CD4-positive, alpha-beta T cell treated with Interleukin-2 at 100 ng/mL for 4 hours (primary cell): ENCODE measurements at regions not wholly inside any gene's neighbourhood (a gene's known extent, or its start where the extent isn't known, plus 50 kb on each side); places are given as distances from the start of the nearest gene placed in this dataset.
"Not testable (repeated sequence)": the region's sequence is repeated elsewhere in the genome, so short reads cannot be mapped to it uniquely, and the experiment has no call there.

Source experiments
- DNase-seq: peaks from one replicate; pipeline ENCODE4 v3.0.0-alpha.2; 2020; ENCODE audit warnings: low spot score

DNA sequence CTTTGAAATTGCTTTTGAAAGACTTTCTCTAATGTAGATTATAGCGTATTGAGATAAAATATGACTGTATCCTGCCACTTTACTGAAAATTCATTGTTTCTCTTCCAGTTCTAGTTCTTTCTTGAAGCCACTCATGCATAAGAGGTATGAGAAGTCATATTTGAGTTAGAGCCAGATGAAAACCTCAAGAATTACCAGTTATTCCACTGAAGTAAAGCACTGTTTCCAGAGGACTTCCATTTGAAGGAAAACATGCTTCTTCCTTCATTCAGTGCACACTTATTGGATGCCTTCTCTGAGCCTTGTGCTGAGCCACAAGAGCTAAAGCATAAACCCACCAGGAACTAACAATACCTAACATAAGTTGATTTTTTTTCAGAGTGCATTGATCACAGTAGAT, 513.4 kb downstream of the ZNF385D start:
- no peak for DNase-seq

DNA sequence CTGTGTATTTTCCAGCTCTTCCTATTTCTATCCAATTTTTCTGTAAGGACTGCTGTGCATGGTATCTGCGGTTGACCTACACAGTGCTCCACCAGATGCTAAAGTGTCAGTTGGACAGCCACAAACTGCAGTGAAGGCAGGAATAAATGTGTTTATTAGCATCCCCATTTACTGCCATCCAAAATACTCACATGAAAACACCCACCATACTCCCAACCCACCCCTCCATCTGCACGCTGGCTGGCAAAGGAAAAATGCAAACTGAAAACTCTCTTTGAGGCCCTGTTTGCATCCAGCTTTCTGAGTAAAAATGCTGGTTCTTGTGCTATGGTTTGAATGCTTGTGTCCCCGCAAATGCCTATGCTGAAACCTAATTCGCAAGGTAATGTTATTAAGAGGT, 515.5 kb downstream of the ZNF385D start:
- no peak for DNase-seq

DNA sequence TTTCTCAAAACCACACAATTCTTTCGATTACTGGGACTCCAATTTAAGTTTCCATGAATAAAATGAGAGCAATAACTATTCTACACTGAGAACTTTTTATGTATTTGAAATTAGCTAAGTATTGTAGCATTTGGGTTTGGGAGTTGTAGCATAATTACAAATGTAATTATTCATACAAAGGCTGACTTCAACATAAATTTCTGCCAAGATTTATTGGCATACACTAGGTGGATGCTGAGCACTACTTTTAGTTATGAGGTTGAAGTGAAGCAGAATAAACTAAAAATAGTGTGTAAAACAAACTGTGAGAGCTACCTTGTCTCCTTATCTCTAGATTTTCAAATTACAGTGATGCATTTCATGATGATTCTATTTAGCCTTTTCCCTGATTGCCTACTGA, 516.1 kb downstream of the ZNF385D start:
- DNase-seq = no peak

DNA sequence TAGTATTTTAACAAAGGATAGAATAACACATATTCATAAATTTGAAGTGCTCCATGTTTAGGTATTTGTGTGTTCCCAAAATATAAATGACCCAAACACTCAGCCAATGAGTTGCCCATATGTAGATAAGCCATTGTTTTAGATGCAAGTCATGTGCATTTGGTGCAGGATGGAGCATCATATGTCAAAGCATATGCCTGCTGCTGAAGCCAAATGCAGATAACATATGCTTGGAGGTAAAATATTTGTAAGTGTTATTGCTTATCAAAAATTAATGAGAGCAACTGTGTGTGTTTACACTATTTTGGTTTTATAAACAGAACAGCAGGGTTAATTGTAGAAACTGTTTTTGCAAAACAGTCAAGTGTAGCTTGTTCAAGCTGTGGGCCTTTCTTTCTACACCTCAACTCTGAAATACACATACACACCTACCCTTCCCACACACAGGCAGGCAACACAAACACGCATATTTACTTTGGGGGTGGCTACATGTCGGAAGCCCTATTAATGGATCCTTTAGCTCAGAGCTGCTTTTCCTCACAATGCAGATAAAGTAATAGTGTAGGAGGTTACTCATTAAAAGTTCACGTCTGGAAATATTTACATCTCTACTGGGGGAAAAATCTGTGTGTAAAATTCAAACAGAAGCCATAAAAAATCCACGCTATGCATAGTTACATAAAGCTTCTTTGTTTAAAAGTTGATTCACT, 521.4 kb downstream of the ZNF385D start:
- DNase-seq = no peak

DNA sequence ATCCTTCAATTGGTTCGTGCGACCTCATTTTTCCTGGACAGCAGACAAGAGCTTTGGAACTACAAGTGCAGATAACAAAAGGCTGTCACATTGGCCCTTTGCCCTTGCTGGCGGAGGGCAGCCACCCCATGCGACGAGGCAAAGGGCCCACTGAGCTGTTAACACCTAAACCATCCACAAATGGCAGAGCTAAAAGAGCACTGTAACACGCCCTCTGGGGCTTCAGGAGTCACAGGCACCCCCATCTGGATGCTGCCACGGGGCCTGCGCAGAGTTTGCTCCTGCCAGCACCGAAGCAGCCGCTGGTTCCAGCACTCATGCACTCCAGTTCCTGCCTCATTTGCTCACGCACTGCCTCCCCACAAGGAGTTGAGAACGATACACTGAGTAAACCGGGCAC, 524.9 kb downstream of the ZNF385D start:
- DNase-seq = no peak

DNA sequence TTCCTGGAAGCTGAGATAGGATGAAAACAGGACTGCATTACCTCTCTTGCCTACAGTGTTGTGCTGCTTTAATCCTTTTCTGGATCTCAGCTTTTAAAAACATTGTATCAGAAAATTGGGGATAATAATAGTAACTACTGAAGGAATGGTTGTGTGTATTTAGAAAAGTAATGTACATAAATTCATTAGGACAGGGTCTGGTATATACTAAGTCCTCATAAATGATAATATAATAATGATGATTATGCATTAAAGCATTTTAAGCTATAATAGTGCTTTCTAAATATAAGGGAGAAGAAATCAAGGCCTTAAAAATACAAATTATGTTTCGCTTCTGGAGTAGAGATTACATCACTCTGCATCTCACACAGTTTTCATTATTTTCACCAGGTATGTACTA, 530.1 kb downstream of the ZNF385D start:
- no peak for DNase-seq

DNA sequence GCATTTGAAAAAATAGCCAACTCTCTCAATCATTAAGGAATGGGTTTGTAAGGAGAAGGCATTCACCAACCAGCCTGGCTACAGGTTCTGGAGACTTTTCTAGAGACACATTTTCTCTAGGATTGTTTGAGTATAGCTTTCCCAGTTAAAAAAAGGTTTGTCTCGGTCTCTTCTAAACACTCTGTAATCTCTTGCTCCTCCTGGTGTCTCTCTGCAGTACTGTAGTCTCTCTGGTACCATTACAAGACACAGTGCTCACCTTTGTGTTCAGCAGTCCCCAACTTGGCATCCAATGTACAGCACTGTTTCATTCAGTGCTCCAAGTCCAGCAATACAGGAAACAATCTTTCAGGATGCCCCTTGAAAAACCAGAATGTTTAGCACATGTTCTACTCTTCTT, 534.4 kb downstream of the ZNF385D start:
- no peak for DNase-seq

DNA sequence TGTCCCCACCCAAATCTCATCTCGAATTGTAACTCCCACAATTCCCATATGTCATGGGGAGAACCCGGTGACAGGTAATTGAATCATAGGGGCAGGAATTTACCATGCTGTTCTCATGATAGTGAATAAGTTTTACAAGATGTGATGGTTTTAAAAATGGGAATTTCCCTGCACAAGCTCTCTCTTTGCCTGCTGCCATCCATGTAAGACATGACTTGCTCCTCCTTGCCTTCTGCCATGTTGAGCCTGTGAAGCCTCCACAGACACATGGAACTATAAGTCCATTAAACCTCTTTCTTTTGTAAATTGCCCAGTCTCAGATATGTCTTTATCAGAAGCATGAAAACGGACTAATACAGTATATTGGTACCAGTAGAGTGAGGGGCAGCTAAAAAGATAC, 546.9 kb downstream of the ZNF385D start:
- not testable (repeated sequence) for DNase-seq

DNA sequence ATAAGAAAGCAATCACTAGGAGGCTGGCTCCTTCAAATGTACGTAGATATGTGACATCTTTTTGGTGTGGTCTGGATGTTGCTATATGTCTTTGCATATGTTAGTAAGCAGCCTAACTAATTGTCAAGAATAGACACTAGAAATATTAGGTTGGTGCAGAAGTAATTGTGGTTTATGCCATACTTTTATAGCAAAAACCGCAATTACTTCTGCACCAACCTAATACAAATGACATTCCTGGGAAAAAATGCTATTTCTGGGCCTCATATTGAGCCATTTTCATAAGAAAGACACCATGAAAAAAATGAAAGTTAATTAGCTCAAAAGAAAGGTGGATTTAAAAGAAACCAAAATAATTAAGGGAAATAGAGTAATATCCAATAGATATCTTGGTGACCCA, 555.8 kb downstream of the ZNF385D start:
- no peak for DNase-seq

DNA sequence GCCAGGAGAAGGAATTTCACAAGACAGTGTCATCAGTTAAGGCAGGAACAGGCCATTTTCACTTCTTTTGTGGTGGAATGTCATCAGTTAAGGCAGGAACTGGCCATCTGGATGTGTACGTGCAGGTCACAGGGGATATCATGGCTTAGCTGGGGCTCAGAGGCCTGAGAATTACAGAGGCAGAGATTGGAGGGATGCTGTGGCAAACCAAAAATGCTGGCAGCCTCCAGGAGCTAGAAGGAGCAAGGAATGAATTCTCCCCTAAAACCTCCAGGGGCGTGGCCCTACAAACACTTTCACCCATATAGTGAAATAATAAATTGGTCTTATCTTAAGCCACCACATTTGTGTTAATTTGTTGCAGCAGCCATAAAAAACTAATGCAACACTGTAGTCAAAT, 557.0 kb downstream of the ZNF385D start:
- not testable (repeated sequence) for DNase-seq

DNA sequence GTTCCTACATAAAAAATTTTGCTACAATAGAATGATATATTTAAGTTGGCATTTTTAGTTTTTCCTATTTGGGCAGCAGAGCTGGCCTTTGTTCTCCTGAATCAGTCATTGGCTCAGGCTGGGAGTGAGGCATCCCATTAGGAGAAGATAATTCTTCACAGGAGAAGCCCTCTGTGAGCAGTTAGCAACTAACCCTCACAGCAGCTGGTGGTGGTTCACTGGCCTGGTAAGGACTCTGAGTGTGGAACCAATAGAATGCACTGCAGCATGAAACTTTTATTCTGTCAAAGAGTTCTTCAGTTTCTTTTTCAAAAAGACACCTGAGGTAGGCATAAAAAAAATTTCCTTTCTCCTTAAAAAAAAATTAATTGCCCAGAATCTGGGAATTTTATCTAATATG, 562.6 kb downstream of the ZNF385D start:
- DNase-seq = no peak

DNA sequence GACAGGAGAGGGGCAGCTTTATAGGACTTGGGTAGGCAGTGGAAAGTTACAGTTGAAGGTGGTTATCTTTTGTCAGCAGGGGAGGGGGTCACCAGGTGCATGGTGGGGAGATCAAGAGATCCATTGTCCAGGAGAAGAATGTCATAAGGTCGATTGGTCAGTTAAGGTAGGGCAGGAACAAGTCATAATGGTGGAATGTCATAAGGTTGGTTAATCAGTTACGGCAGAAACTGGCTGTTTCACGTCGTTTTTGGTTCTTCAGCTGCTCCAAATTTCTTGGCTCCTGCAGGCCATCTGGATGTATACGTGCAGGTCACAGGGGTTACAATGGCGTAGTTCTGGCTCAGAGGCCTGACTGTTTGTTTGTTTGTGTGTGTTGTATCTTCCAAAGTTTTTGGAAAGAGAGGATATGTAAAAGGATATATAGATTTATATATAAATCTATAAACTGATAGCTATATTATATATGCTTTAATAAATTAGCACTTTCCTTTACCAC, 565.1 kb downstream of the ZNF385D start:
- no peak for DNase-seq

DNA sequence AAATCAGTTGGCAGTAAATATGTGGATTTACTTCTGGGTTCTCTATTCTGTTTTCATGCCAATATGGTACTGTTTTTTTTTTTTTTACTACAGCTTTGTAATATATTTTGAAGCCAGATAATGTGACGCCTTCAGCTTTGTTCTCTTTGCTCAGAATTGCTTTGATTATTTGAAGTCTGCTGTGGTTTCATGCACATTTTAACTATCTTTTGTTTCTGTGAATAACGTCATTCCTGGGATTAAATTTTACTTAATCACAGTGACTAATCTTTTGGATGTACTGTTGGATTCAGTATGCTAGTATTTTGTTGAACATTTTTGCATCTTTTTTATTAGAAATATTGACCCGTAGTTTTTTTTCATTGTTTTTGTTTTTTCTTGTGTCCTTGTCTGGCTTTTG, 576.5 kb downstream of the ZNF385D start:
- no peak for DNase-seq

DNA sequence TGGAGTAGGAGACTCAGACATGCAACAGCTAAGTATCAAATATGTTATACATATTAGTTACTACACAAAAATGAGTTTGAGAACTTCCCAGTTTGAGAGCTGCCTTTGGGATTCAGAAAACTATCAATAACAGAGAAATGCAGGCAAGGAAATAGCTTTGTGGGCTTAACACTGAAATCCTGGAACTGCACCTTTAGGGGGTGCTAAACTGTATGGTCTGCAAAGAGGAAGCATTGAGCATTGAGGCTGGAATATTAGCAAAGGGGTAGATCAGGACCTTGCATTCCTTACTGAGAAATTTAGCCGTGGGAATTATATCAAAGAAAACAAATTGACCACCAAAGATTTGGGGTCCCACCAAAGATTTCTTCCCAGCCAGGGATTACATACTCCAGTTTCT, 580.0 kb downstream of the ZNF385D start:
- no peak for DNase-seq

DNA sequence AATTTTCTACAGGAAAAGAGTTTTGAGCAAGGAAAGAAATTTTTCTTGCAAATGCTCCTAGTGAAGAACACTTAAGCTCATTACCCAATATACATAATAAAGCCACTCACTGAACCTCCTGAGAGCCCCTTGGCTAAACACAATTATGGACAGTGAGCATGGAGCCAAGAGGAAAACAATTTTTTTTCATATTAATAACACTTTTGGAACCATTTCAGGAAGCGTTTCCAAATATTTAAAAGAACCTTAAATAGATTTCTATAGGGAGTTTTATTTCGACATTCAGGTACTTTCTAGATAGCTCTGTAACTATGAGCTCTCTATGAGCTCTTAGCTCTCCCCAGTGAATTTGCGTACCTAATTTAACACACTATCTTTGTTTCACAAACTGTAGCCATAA, 581.1 kb downstream of the ZNF385D start:
- no peak for DNase-seq

DNA sequence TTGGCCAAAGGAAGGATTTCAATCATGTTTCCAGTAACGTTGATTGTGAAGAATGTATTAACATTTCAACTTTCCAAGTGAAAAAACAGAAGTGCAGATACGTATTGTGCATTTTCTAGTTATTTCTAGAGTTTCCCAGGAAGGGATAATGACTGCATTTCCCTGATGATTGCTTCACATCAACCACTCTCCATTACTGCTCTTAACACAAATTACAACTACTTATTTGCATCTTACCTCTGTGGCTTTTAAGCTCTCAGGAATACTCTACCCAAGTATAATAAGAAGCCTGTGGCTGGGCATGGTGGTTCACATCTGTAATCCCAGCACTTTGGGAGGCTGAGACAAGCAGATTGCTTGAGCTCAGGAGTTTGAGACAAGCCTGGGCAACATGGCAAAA, 582.5 kb downstream of the ZNF385D start:
- DNase-seq = no peak

DNA sequence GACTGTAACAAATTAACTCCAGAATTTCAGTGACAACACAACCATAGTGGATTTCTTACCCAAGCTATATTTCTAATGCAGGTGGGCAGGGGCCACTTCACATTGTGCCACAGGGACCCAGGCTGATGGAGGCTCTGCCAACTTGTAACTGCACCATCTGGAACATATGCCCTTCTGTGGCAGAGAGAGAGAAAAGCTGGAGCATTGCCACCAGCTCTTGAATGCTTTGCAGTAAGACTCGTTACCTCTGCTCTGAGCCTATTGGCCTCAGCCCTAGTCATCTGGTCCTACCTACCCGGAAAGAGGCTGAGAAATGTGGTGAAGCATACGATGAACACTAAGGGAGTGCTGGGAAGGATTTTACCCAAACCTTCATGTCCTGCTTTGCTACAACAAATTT, 587.1 kb downstream of the ZNF385D start:
- no peak for DNase-seq

DNA sequence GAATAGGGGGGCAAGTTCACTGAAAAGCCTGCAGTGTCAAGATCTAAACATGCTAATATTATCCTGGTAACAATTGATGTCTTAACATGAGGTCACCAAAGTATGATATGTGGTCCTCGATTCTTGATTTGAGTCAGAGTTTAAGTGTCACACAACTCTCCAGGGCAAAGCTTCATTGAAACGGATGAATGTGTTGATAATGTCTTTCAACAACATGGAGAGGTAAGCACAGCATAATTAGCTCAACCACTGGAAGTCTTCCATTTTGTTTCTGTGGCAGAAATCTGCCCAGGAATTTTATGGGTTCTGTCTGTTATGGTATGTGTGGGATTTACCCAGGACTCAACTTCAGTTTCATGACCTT, 591.5 kb downstream of the ZNF385D start:
- DNase-seq = no peak

DNA sequence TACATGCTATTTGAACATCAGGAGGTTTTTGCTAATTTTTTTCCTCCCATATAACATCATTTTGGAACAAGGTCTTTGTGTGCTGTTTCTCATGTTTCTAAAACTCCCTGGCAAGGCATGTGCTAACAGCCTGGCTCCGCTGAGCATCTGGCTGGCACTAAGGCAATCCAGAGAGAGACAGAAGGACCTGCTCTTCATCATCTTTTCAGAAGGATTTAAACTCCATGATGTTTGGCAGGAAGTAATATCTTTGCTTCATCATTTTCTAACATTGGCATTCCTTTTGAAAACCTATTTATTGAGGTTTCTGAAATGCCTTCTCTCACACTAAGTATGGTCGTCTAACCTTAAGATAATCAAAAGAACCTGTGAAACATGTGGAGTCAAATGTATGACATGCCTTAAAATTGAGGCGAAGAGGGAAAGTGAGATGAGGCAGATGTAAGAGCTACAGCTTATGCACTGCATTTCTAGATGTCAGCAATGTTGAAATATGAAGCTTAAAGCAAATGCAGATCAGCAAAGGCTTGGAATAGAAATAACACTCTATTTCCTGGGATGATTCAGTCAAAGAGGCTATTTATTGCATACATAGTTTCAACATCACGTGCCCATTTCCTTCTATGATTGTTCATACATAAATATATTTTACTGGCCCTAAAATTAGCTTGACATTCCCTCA, 592.0 kb downstream of the ZNF385D start:
- no peak for DNase-seq

DNA sequence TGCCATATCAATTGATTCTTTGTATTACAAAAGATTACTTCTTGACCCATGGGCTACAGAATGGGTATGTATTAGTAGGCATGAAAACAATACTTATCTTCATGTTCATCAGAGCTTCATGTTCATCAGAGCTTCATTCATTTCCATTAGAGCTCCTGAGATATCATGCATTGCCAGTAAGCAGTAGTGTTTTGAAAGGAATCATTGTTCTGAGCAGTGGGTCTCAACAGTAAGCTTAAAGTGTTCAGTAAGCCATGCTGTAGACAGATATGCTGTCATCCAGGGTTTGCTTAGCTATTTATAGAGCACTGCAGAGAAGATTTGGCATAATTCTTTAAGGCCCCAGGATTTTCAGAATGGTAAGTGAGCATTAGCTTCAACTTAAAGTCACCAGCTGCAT, 596.1 kb downstream of the ZNF385D start:
- no peak for DNase-seq

DNA sequence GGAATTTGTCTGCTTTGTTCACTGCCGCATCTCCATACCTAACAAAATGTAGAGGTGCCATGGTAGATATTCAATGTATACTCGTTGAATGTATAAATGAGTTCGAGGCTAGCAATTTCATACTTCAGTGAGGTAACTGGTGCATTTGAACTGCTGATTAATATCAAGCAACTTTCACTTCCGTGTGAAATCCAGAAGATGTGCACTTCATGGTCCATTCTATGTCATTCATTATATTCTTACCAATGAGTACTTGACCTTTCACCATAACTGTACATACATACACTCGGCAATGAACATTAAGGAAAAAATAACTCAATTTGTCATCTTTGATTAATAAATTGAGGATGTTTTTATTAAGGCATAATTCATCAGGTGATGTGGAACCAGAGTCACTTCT, 598.5 kb downstream of the ZNF385D start:
- DNase-seq = no peak

DNA sequence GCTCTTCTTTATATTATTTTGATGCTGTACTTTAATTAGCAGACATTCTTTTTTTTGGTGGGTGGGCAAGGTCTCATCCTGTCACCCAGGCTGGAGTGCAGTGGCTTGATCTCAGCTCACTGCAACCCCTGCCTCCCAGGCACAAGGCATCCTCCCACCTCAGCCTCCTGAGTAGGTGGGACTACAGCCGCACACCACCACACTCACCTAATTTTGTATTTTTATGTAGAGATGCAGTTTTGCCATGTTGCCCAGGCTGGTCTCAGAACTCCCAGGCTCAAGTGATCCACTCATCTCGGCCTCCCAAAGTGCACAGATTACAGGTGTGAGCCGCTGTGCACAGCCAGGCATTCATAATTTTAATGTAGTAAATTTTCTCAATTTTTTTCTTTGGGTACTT, 608.1 kb downstream of the ZNF385D start:
- no peak for DNase-seq

DNA sequence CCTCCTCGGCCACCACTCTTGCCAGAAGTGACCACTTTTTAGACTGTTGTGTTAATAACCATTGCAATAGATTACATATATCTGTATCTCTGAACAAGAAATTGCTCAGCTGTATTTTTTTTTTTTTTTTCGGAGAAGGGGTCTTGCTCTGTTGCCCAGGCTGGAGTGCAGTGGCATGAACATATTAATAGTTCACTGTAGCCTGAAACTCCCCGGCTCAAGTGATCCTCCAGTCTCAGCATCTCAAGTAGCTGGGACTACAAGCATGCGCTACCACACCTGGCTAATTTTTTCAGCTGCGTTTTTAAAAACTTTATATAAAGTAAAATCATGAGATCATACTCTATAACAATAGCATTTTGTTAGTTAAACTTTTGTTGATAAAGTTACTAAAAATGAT, 609.0 kb downstream of the ZNF385D start:
- DNase-seq = no peak

DNA sequence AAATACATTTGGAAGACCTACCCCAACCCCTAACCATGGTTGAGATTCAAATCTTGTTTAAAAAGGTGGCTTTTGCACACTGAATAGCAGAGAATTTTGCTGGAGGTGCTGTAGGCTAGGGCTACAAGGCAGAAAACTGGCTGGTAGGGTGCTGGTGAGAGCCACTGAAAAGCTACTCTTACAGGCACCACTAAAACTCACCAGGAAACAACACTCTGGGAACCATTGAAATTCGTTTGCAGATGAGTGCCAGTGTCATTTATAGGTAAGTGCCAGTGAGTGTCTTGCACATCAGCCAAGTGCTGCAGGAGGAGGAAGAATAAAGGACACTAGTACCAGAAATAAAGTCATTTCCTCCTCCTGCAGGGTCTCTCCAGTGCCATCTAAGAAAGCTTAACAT, 610.2 kb downstream of the ZNF385D start:
- no peak for DNase-seq
